GM12891 (cell line): ENCODE measurements at regions not wholly inside any gene's neighbourhood (a gene's known extent, or its start where the extent isn't known, plus 50 kb on each side); places are given as distances from the start of the nearest gene placed in this dataset.

ENCODE experiments used
- POLR2AphosphoS5 ChIP-seq: IDR thresholded peaks from 2 replicates; pipeline ENCODE4 v1.6.1; 2011; ENCODE audit warnings: low read depth, low read length, control low read depth
- TAF1 ChIP-seq: IDR thresholded peaks from 2 replicates; pipeline ENCODE4 v1.6.1; 2011; ENCODE audit warnings: low read depth, low read length, control low read depth

- TF ChIP-seq TAF1, result no peak
- TF ChIP-seq POLR2AphosphoS5, result no peak
Measured at GRCh38 chr5:106311230-106311915, 1359.4 kb downstream of the EFNA5 start.
